DND-41 (cell line): ENCODE measurements at regions not wholly inside any gene's neighbourhood (a gene's known extent, or its start where the extent isn't known, plus 50 kb on each side); places are given as distances from the start of the nearest gene placed in this dataset.

ENCODE experiments used
- ATAC-seq: fragments of 200-7000 bp; cut with Tn5 transposase; 3 replicates; pipeline ENCODE4 v1.9.1; 2021; ENCODE audit warnings: low read depth; ENCODE audit not compliant: insufficient read depth
- DNase-seq: peaks from one replicate; pipeline ENCODE4 v3.0.0-alpha.2; 2020
- H2AFZ ChIP-seq: 2 replicates; pipeline ENCODE4 v1.6.0; 2012; ENCODE audit warnings: low read depth, low read length
- H3K27ac ChIP-seq: 2 replicates; pipeline ENCODE4 v1.5.1; 2012; ENCODE audit warnings: low read length, inconsistent platforms
- H3K27me3 ChIP-seq: fragments of 200-600 bp; sonication (generic); 2 replicates; pipeline ENCODE4 v1.6.0; 2012; ENCODE audit warnings: low read length, mild to moderate bottlenecking, inconsistent platforms; ENCODE audit not compliant: insufficient read depth, poor library complexity
- H3K36me3 ChIP-seq: 2 replicates; pipeline ENCODE4 v1.5.1; 2012; ENCODE audit warnings: low read length, inconsistent platforms; ENCODE audit not compliant: insufficient read depth
- H3K4me1 ChIP-seq: 2 replicates; pipeline ENCODE4 v1.5.1; 2012; ENCODE audit warnings: mild to moderate bottlenecking, low read length; ENCODE audit not compliant: insufficient read depth
- H3K4me2 ChIP-seq: 2 replicates; pipeline ENCODE4 v1.6.0; 2012; ENCODE audit warnings: mild to moderate bottlenecking, moderate library complexity, low read length, inconsistent platforms; ENCODE audit not compliant: insufficient read depth
- H3K4me3 ChIP-seq, 2 experiments: fragments of 200-600 bp in 1 of 2; shearing (Covaris generic) in 1 of 2; 2 replicates each; pipeline ENCODE4 v1.5.1; 2012 to 2016; ENCODE audit warnings: inconsistent platforms in 2 of 2, low read length in 2 of 2, mild to moderate bottlenecking in 2 of 2, low read depth in 1 of 2, moderate library complexity in 1 of 2
- H3K79me2 ChIP-seq: 2 replicates; pipeline ENCODE4 v1.6.0; 2012; ENCODE audit warnings: low read length, inconsistent platforms; ENCODE audit not compliant: insufficient read depth
- H3K9ac ChIP-seq: 2 replicates; pipeline ENCODE4 v1.6.0; 2012; ENCODE audit warnings: low read depth, mild to moderate bottlenecking, inconsistent platforms, low read length, moderate library complexity
- H3K9me3 ChIP-seq: 2 replicates; pipeline ENCODE4 v1.5.1; 2012; ENCODE audit warnings: low read length, moderate library complexity, mild to moderate bottlenecking, inconsistent platforms; ENCODE audit not compliant: insufficient read depth, severe bottlenecking
- H4K20me1 ChIP-seq: 2 replicates; pipeline ENCODE4 v1.6.0; 2012; ENCODE audit warnings: low read length; ENCODE audit not compliant: insufficient read depth
- EZH2 ChIP-seq: IDR thresholded peaks from 3 replicates; pipeline ENCODE4 v1.6.1; 2012; ENCODE audit warnings: borderline replicate concordance, low read depth, mild to moderate bottlenecking, moderate library complexity, low read length, inconsistent platforms; ENCODE audit not compliant: severe bottlenecking
- TF ChIP-seq, protein P1 (sequence below): IDR thresholded peaks from 2 replicates; pipeline ENCODE4 v1.5.1; 2012; ENCODE audit warnings: borderline replicate concordance, low read length, moderate library complexity, mild to moderate bottlenecking; ENCODE audit not compliant: poor library complexity, severe bottlenecking; ENCODE audit errors: extremely low read depth

DNA sequence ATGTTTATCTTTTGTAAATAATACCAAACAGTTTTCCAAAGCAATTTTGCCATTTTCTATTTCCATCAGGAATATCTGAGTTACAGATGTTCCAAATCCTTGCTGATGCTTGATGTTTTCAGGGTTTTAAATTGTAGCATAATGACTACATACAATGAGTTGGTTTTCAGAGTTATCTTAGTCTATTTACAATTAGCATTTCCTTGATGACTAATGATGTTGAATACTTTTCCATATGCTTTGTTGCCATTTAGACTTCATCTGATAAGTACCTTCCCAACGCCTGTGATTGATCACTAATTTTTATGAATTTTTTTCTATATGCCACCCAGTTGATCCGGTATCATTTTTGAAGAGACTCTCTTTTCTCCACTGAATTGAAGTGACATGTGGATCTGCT is 102.3 kb downstream of the SLC25A46 start:
- Histone ChIP-seq H3K9me3 (no peaks in the 10 kb centered on the region), H3K36me3 (no peaks in the 10 kb centered on the region), H3K4me2 (no peak overlapping the region), H3K4me3 (no peak overlapping the region), H3K27me3 (no peaks in the 10 kb centered on the region), H3K27ac (no peak overlapping the region), H2AFZ (no peak overlapping the region), H3K9ac (no peak overlapping the region), H4K20me1 (no peaks in the 10 kb centered on the region), H3K79me2 (no peaks in the 10 kb centered on the region), H3K4me1 (no peaks in the 10 kb centered on the region)
- ATAC-seq, result no peak
- TF ChIP-seq EZH2, result no peak
- TF ChIP-seq, protein P1, sequence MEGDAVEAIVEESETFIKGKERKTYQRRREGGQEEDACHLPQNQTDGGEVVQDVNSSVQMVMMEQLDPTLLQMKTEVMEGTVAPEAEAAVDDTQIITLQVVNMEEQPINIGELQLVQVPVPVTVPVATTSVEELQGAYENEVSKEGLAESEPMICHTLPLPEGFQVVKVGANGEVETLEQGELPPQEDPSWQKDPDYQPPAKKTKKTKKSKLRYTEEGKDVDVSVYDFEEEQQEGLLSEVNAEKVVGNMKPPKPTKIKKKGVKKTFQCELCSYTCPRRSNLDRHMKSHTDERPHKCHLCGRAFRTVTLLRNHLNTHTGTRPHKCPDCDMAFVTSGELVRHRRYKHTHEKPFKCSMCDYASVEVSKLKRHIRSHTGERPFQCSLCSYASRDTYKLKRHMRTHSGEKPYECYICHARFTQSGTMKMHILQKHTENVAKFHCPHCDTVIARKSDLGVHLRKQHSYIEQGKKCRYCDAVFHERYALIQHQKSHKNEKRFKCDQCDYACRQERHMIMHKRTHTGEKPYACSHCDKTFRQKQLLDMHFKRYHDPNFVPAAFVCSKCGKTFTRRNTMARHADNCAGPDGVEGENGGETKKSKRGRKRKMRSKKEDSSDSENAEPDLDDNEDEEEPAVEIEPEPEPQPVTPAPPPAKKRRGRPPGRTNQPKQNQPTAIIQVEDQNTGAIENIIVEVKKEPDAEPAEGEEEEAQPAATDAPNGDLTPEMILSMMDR, result no peak
- no peak for DNase-seq

DNA sequence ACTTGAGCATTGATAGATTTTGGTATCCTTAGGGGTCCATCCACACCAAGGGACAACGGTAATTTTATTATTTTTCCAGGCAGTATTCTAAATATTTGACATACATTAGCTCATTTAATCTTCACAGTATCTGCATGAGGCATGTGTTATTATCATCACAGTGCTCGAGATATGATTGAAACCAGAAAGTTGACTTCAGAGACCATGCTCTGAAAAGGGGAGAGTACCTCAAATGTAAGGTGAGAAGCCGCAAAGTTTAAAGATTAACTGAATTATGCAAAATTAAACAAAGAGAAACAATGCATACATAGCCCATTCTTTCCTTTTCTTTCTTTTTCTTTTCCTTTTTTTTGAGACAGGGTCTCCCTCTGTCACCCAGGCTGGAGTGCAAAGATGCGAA is 104.1 kb downstream of the SLC25A46 start:
- ATAC-seq, result no peak
- Histone ChIP-seq H3K36me3 (no peaks in the 10 kb centered on the region), H3K27ac (no peak overlapping the region), H4K20me1 (no peaks in the 10 kb centered on the region), H3K9ac (no peak overlapping the region), H3K4me1 (no peaks in the 10 kb centered on the region), H3K79me2 (no peaks in the 10 kb centered on the region), H3K4me2 (no peak overlapping the region), H3K9me3 (no peaks in the 10 kb centered on the region), H3K4me3 (no peak overlapping the region), H3K27me3 (no peaks in the 10 kb centered on the region), H2AFZ (no peak overlapping the region)
- no peak for DNase-seq
- TF ChIP-seq, protein P1, result no peak
- no peak for TF ChIP-seq EZH2

DNA sequence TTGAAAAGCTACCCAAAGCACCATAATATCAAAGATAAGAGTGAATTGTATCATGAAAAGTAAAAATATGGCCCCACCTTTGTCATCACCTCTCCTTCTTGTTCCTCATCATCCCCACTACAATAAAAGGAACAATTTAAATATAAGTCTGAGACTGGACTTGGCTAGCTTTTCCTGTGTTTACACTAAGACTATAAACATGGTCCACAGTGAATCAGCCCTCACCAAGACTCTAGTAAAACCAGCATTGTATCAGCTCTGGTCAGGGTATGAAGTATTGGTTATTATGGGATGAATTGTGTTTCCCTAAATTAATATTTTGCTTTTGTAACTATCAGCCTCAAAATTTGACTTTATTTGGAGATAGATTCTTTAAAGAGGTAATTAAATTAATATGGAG is 105.4 kb downstream of the SLC25A46 start:
- H2AFZ ChIP-seq, result no peak overlapping the region
- DNase-seq (no peak), ATAC-seq (no peak)
- H3K4me1 ChIP-seq, result no peaks in the 10 kb centered on the region
- H3K27ac ChIP-seq, result no peak overlapping the region
- no peak overlapping the region for H3K4me2 ChIP-seq
- no peaks in the 10 kb centered on the region for H4K20me1 ChIP-seq
- no peak overlapping the region for H3K4me3 ChIP-seq
- TF ChIP-seq, protein P1, result no peak
- TF ChIP-seq EZH2, result no peak
- H3K27me3 ChIP-seq, result no peaks in the 10 kb centered on the region
- no peaks in the 10 kb centered on the region for H3K36me3 ChIP-seq
- H3K9ac ChIP-seq, result no peak overlapping the region
- H3K79me2 ChIP-seq, result no peaks in the 10 kb centered on the region
- H3K9me3 ChIP-seq, result no peaks in the 10 kb centered on the region
